Mucosa of descending colon (tissue), 3 donors: ENCODE measurements at regions not wholly inside any gene's neighbourhood (a gene's known extent, or its start where the extent isn't known, plus 50 kb on each side); places are given as distances from the start of the nearest gene placed in this dataset.
A peak's percentile ranks its signal among the peaks of the same experiment; 100 is the strongest.

Experiments used
- ATAC-seq: fragments of 200-7000 bp; cut with Tn5 transposase; one replicate; pipeline ENCODE4 v1.9.1; 2020; ENCODE audit warnings: mild to moderate bottlenecking, moderate library complexity
- DNase-seq, 3 donors: peaks; one replicate each; pipeline ENCODE4 v3.0.0-alpha.2; 2020
- H3K36me3 ChIP-seq: fragments of 200-600 bp; one replicate; pipeline ENCODE4 v1.8.0; 2021; ENCODE audit warnings: low read depth, mild to moderate bottlenecking
- H3K4me1 ChIP-seq: fragments of 200-600 bp; one replicate; pipeline ENCODE4 v1.8.0; 2021; ENCODE audit warnings: low read depth, mild to moderate bottlenecking
- H3K4me3 ChIP-seq: fragments of 200-600 bp; one replicate; pipeline ENCODE4 v1.8.0; 2021; ENCODE audit warnings: mild to moderate bottlenecking
- H3K9me3 ChIP-seq: fragments of 200-600 bp; one replicate; pipeline ENCODE4 v1.8.0; 2021; ENCODE audit warnings: mild to moderate bottlenecking
- CTCF ChIP-seq: fragments of 200-600 bp; IDR thresholded peaks from one replicate; pipeline ENCODE4 v1.8.0; 2022; ENCODE audit warnings: antibody characterized with exemption, mild to moderate bottlenecking
- intact Hi-C, 2 donors: fragments of 100-400 bp; cut with DNase I in 1 of 2; cut with micrococcal nuclease in 1 of 2; formaldehyde crosslinking; loops; one replicate each; pipeline versions ENCODE4 v1.11.0 to v1.11.1; 2022; cut with DNase I, micrococcal nuclease
- donor health status: DM: no; HTN: no; CAD: no; lungs with moderate emphysema.
- donor health status: DM: no; HTN: no; CAD: no.
- donor health status: DM: no; HTN: yes; CAD: no.

DNA sequence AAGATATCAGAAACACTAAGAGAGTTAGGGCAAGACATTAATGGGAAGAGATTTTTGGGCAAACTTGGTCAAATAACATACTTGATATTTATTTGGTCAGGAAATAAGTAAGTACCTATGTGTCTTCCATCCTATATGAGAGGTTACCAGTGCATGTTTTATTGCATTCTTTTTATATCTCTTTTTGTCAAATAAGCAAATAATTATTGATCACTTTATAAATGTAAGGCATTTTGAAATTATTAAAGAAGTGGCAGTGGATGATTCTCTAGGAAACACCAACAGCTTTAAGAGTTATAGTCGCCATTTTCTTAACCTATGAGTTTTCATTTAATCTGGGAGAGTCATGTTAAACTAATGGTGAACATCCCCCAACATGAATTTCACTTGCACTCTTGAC lies 453.3 kb downstream of the MEIS1 start:
- no peak for DNase-seq
- no peaks in the 10 kb centered on the region for H3K9me3 ChIP-seq
- H3K36me3 ChIP-seq, result no peaks in the 10 kb centered on the region
- no peak overlapping the region for H3K4me3 ChIP-seq
- ATAC-seq, result no peak
- H3K4me1 ChIP-seq, result no peaks in the 10 kb centered on the region
- no peak for TF ChIP-seq CTCF
- intact Hi-C loops, result no loop called here

- no peaks in the 10 kb centered on the region for H3K4me1 ChIP-seq
- H3K4me3 ChIP-seq, result no peak overlapping the region
- intact Hi-C loops, result no loop called here
- DNase-seq (peak in 1 of 3 donors; percentile 24), ATAC-seq (peak; percentile 45)
- no peak for TF ChIP-seq CTCF
- H3K9me3 ChIP-seq, result no peaks in the 10 kb centered on the region
- no peaks in the 10 kb centered on the region for H3K36me3 ChIP-seq
These were observed 454.1 kb downstream of the MEIS1 start for GRCh38 chr2:66888791-66889631.

- ATAC-seq (no peak), DNase-seq (no peak)
- Histone ChIP-seq H3K36me3 (no peaks in the 10 kb centered on the region), H3K9me3 (no peaks in the 10 kb centered on the region), H3K4me3 (no peak overlapping the region), H3K4me1 (no peaks in the 10 kb centered on the region)
- intact Hi-C loops, result no loop called here
- no peak for TF ChIP-seq CTCF
These were observed 454.6 kb downstream of the MEIS1 start for GRCh38 chr2:66889632-66889882.

DNA sequence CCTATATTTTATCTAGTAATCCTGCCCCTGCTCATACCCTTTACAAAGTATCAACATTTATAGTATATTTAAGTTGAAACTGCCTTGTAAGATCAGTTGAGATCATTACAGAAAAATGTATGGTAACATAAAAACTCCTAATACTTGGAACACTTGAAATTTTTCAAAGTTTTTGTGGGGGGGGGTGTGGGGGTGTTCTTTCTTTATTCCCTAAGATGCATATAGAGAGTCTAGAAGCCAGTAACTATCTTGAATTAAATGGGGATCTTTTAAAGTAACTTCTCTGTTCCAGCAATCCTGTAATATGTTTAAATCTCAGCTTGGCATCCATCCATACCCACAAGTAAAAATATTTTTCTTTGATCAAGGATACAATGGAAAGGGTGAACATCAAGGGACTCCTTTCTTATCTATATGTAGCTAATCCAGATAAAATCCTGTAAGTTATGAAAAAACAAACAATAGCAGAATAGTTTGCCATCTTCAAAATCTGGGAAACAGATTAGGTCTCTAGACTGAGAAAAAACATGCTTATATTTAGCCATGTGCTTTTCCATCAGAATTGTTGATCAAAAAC lies 455.3 kb downstream of the MEIS1 start:
- ATAC-seq (no peak), DNase-seq (no peak)
- Histone ChIP-seq H3K4me1 (no peaks in the 10 kb centered on the region), H3K36me3 (no peaks in the 10 kb centered on the region), H3K4me3 (no peak overlapping the region), H3K9me3 (no peaks in the 10 kb centered on the region)
- intact Hi-C loops, result no loop called here
- no peak for TF ChIP-seq CTCF

- intact Hi-C loops, result no loop called here
- H3K4me3 ChIP-seq, result no peak overlapping the region
- TF ChIP-seq CTCF, result no peak
- ATAC-seq (no peak), DNase-seq (no peak)
- no peaks in the 10 kb centered on the region for H3K36me3 ChIP-seq
- no peaks in the 10 kb centered on the region for H3K4me1 ChIP-seq
- no peaks in the 10 kb centered on the region for H3K9me3 ChIP-seq
These were observed 460.3 kb downstream of the MEIS1 start for GRCh38 chr2:66895206-66895605.

GRCh38 chr2:66896131-66896530 lies 461.2 kb downstream of the MEIS1 start:
- Histone ChIP-seq H3K36me3 (no peaks in the 10 kb centered on the region), H3K4me1 (no peaks in the 10 kb centered on the region), H3K9me3 (no peaks in the 10 kb centered on the region), H3K4me3 (no peak overlapping the region)
- intact Hi-C loops, result no loop called here
- no peak for DNase-seq
- no peak for TF ChIP-seq CTCF
- no peak for ATAC-seq
